ENCODE measurements at regions not wholly inside any gene's neighbourhood (a gene's known extent, or its start where the extent isn't known, plus 50 kb on each side); places are given as distances from the start of the nearest gene placed in this dataset.

DNA sequence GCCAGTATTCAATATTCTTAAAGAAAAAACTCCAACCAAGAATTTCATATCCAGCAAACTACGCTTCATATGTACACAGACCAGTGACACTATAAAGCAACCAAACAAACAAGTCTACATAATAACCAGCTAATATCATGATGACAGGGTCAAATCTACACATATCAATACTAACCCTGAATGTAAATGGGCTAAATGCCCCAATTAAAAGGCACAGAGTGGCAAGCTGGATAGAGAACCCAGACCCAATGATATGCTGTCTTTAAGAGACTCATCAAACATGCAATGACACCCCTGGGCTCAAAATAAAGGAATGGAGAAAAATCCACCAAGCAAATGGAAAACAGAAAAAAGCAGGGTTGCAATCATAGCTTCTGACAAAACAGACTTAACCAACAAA is 218.1 kb upstream of the NFE2L3 start:
- TF ChIP-seq POLR2A (IDR thresholded peaks at IDR 0.05; ENCODE audit: low read depth, low read length), result no peak
- FAIRE-seq (no peak), DNase-seq (ENCODE audit: insufficient read length, low spot score) (no peak)

GRCh38 chr7:25940086-25940906 is 211.7 kb upstream of the NFE2L3 start:
- no peak for DNase-seq (ENCODE audit: insufficient read length, low spot score)
- TF ChIP-seq POLR2A (IDR thresholded peaks at IDR 0.05; ENCODE audit: low read depth, low read length), result no peak
- FAIRE-seq, result no peak

GRCh38 chr7:25944777-25945515 is 207.1 kb upstream of the NFE2L3 start:
- DNase-seq (ENCODE audit: insufficient read length, low spot score), result no peak
- FAIRE-seq, result no peak
- TF ChIP-seq POLR2A (IDR thresholded peaks at IDR 0.05; ENCODE audit: low read depth, low read length), result no peak

- DNase-seq (ENCODE audit: insufficient read length, low spot score) (no peak), FAIRE-seq (no peak)
- TF ChIP-seq POLR2A (IDR thresholded peaks at IDR 0.05; ENCODE audit: low read depth, low read length), result no peak
Observed at GRCh38 chr7:25945608-25946007, 206.4 kb upstream of the NFE2L3 start.

GRCh38 chr7:25946181-25946580 is 205.8 kb upstream of the NFE2L3 start:
- DNase-seq (ENCODE audit: insufficient read length, low spot score) (no peak), FAIRE-seq (no peak)
- no peak for TF ChIP-seq POLR2A (IDR thresholded peaks at IDR 0.05; ENCODE audit: low read depth, low read length)

GRCh38 chr7:25947669-25948516 is 204.1 kb upstream of the NFE2L3 start:
- no peak for TF ChIP-seq POLR2A (IDR thresholded peaks at IDR 0.05; ENCODE audit: low read depth, low read length)
- DNase-seq (ENCODE audit: insufficient read length, low spot score) (no peak), FAIRE-seq (no peak)

GRCh38 chr7:25949736-25950487 is 202.1 kb upstream of the NFE2L3 start:
- no peak for DNase-seq (ENCODE audit: insufficient read length, low spot score)
- no peak for FAIRE-seq
- no peak for TF ChIP-seq POLR2A (IDR thresholded peaks at IDR 0.05; ENCODE audit: low read depth, low read length)

DNA sequence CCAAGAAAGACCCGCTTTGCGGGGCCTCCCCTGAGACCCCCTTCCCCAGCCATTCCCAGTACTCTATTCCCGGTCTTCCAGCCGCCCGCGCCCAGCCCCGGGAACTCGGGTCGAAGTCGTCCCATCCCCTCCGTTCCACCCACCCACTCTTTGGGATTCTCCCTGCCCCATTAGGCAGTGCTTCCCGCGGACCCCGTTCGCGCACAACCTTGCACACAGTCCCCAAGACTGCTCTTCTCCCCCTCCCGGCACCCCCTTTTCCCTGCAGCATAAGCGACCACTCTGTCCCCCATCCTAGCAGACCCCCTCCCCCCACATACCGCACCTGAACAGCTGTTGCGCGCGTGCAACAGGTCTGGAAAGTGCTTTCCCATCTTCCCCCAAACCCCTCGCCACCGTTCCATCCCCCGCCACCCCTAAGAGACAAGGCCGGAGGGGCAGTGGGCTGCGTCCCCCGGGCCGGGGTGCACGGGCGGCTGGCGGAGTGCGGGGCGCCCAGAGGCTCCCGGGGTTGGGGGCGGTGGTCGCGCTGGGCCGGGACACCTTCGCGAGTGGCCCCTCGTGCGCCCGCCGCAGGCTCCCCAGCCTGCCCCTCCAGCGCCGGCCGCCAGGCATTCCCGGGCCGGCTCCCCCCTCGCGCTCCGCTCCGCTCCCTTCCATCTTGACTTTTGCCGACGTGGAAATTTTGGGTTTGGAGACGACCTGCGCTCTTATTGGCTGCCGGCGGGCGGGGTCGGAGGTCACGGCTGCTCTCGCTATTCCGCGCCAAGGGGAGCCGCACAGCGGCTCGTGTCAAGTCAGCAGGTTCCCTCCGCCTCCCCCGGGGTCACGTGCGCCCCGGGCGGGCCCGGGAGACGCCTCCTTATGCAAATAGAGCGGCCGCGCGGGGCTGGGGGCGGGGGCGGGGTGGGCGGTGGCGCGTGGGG is 201.2 kb upstream of the NFE2L3 start:
- TF ChIP-seq POLR2A (IDR thresholded peaks at IDR 0.05; ENCODE audit: low read depth, low read length), result no peak
- FAIRE-seq (no peak), DNase-seq (ENCODE audit: insufficient read length, low spot score) (no peak)

- no peak for FAIRE-seq
- DNase-seq (ENCODE audit: insufficient read length, low spot score), result no peak
- no peak for TF ChIP-seq POLR2A (IDR thresholded peaks at IDR 0.05; ENCODE audit: low read depth, low read length)
Observed at GRCh38 chr7:25951414-25952260, 200.4 kb upstream of the NFE2L3 start.

- FAIRE-seq, result no peak
- no peak for TF ChIP-seq POLR2A (IDR thresholded peaks at IDR 0.05; ENCODE audit: low read depth, low read length)
- DNase-seq (ENCODE audit: insufficient read length, low spot score), result no peak
Observed at GRCh38 chr7:25952261-25953057, 199.5 kb upstream of the NFE2L3 start.

DNA sequence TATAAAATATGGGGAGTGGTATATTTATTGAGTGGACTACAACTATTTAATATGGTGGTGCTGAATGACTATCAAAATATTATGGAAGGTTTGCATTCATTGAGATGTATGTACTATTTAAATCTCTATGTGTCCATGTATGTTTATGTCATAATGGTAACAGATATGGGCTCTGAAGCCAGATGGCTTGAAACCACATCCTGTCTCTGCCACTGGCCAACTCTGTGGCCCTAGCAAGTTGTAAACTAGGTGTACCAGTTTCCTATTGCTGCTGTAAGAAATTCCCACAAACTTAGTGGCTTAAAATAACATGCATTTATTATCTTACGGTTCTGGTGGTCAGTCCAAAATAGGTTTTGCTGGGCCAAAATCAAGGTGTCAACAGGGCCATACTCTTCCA is 198.1 kb upstream of the NFE2L3 start:
- no peak for FAIRE-seq
- no peak for TF ChIP-seq POLR2A (IDR thresholded peaks at IDR 0.05; ENCODE audit: low read depth, low read length)
- DNase-seq (ENCODE audit: insufficient read length, low spot score), result no peak

Data from H54 (cell line).